ENCODE measurements at regions not wholly inside any gene's neighbourhood (a gene's known extent, or its start where the extent isn't known, plus 50 kb on each side); places are given as distances from the start of the nearest gene placed in this dataset.

DNA sequence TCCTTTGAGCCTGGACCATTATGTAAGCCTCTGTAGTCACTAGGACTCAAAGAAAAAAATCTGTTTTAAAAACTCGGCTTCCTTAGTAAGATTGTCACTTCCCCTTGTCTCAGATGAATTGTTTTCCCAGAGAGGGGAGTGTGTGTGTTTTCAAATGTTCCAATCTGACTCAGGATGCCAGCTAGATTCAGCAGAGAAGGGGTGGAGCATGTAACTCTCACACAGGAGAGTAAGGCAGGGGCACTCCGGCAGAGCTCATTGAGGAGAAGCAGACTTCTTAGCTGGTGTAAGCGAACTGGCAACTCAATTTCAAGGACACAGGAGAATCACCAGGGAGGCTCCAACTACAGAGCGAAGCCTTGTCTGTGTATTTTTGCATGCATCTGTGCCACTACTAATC lies 623.2 kb downstream of the LMO4 start:
- Histone ChIP-seq H3K4me1 (ENCODE audit: insufficient read depth, low read length, severe bottlenecking) (peaks cover 33% of the 10 kb centered on the region), H3K9ac (ENCODE audit: low read length) (no peak overlapping the region), H4K20me1 (ENCODE audit: insufficient read depth, low read length) (no peaks in the 10 kb centered on the region), H3K27ac (ENCODE audit: low read depth, low read length, poor library complexity, severe bottlenecking) (no peak overlapping the region), H2AFZ (ENCODE audit: low read length) (no peak overlapping the region), H3K27me3 (ENCODE audit: insufficient read depth, low read length) (no peaks in the 10 kb centered on the region), H3K4me3 (ENCODE audit: low read depth, low read length, poor library complexity, severe bottlenecking) (no peak overlapping the region), H3K36me3 (ENCODE audit: insufficient read depth, low read length) (no peaks in the 10 kb centered on the region), H3K9me3 (ENCODE audit: low read length) (no peaks in the 10 kb centered on the region), H3K9me2 (ENCODE audit: low read depth, low read length) (no peaks in the 10 kb centered on the region), H3F3A (ENCODE audit: insufficient read depth, low read length) (no peaks in the 10 kb centered on the region), H3K79me2 (ENCODE audit: insufficient read depth, low read length) (no peaks in the 10 kb centered on the region), H3K4me2 (ENCODE audit: low read length) (no peak overlapping the region)
- no peak for TF ChIP-seq EZH2 (IDR thresholded peaks at IDR 0.05; ENCODE audit: borderline replicate concordance, low read length)
- TF ChIP-seq, protein P1, sequence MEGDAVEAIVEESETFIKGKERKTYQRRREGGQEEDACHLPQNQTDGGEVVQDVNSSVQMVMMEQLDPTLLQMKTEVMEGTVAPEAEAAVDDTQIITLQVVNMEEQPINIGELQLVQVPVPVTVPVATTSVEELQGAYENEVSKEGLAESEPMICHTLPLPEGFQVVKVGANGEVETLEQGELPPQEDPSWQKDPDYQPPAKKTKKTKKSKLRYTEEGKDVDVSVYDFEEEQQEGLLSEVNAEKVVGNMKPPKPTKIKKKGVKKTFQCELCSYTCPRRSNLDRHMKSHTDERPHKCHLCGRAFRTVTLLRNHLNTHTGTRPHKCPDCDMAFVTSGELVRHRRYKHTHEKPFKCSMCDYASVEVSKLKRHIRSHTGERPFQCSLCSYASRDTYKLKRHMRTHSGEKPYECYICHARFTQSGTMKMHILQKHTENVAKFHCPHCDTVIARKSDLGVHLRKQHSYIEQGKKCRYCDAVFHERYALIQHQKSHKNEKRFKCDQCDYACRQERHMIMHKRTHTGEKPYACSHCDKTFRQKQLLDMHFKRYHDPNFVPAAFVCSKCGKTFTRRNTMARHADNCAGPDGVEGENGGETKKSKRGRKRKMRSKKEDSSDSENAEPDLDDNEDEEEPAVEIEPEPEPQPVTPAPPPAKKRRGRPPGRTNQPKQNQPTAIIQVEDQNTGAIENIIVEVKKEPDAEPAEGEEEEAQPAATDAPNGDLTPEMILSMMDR (IDR thresholded peaks at IDR 0.05; ENCODE audit: low read length), result no peak

GRCh38 chr1:87953121-87953520 lies 624.4 kb downstream of the LMO4 start:
- H3K4me2 ChIP-seq (ENCODE audit: low read length), result no peak overlapping the region
- H3K79me2 ChIP-seq (ENCODE audit: insufficient read depth, low read length), result no peaks in the 10 kb centered on the region
- no peaks in the 10 kb centered on the region for H3K36me3 ChIP-seq (ENCODE audit: insufficient read depth, low read length)
- H3K9me3 ChIP-seq (ENCODE audit: low read length), result no peaks in the 10 kb centered on the region
- no peaks in the 10 kb centered on the region for H3K27me3 ChIP-seq (ENCODE audit: insufficient read depth, low read length)
- H3F3A ChIP-seq (ENCODE audit: insufficient read depth, low read length), result no peaks in the 10 kb centered on the region
- no peak overlapping the region for H2AFZ ChIP-seq (ENCODE audit: low read length)
- H3K9ac ChIP-seq (ENCODE audit: low read length), result no peak overlapping the region
- no peaks in the 10 kb centered on the region for H3K9me2 ChIP-seq (ENCODE audit: low read depth, low read length)
- H3K27ac ChIP-seq (ENCODE audit: low read depth, low read length, poor library complexity, severe bottlenecking), result no peak overlapping the region
- peaks cover 33% of the 10 kb centered on the region for H3K4me1 ChIP-seq (ENCODE audit: insufficient read depth, low read length, severe bottlenecking)
- H3K4me3 ChIP-seq (ENCODE audit: low read depth, low read length, poor library complexity, severe bottlenecking), result no peak overlapping the region
- TF ChIP-seq, protein P1 (IDR thresholded peaks at IDR 0.05; ENCODE audit: low read length), result no peak
- TF ChIP-seq EZH2 (IDR thresholded peaks at IDR 0.05; ENCODE audit: borderline replicate concordance, low read length), result no peak
- no peaks in the 10 kb centered on the region for H4K20me1 ChIP-seq (ENCODE audit: insufficient read depth, low read length)

DNA sequence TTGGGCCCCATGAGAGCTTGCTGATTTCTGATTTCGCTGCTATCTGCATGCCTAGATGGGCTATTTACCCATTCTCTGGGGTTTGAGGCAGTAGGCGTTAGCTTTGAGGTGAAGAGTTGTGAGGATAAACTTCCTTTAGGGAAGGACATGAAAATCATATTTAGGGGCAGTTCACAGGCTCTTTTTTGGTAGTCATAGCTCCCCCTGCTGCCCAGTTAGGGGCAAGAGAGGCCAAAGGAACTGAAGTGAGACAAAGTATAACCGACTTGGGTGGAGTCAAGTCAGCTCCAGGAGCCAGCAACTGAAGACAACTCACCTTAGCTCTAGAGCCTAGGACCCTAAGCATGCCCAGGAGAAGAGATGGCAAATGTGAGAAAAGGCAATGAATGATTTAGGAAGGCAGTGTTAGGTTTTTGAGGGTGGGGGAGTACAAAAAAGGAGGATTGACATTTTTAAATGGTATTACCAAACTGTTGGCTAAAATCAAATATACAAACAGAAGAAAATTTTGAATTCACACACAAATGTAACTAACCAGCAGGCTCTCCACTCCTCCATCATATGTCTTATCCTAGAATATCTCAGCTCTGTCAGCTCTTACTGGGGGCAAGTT lies 625.2 kb downstream of the LMO4 start:
- TF ChIP-seq, protein P1 (IDR thresholded peaks at IDR 0.05; ENCODE audit: low read length), result peak; percentile 84
- TF ChIP-seq EZH2 (IDR thresholded peaks at IDR 0.05; ENCODE audit: borderline replicate concordance, low read length), result no peak
- no peaks in the 10 kb centered on the region for H3K9me3 ChIP-seq (ENCODE audit: low read length)
- H3K9ac ChIP-seq (ENCODE audit: low read length), result no peak overlapping the region
- no peaks in the 10 kb centered on the region for H3K27me3 ChIP-seq (ENCODE audit: insufficient read depth, low read length)
- no peak overlapping the region for H3K27ac ChIP-seq (ENCODE audit: low read depth, low read length, poor library complexity, severe bottlenecking)
- no peaks in the 10 kb centered on the region for H4K20me1 ChIP-seq (ENCODE audit: insufficient read depth, low read length)
- H3K9me2 ChIP-seq (ENCODE audit: low read depth, low read length), result no peaks in the 10 kb centered on the region
- H3K4me2 ChIP-seq (ENCODE audit: low read length), result no peak overlapping the region
- H3K79me2 ChIP-seq (ENCODE audit: insufficient read depth, low read length), result no peaks in the 10 kb centered on the region
- H3K4me3 ChIP-seq (ENCODE audit: low read depth, low read length, poor library complexity, severe bottlenecking), result no peak overlapping the region
- peaks cover 33% of the 10 kb centered on the region for H3K4me1 ChIP-seq (ENCODE audit: insufficient read depth, low read length, severe bottlenecking)
- H3F3A ChIP-seq (ENCODE audit: insufficient read depth, low read length), result no peaks in the 10 kb centered on the region
- no peak overlapping the region for H2AFZ ChIP-seq (ENCODE audit: low read length)
- no peaks in the 10 kb centered on the region for H3K36me3 ChIP-seq (ENCODE audit: insufficient read depth, low read length)

Measured in OCI-LY1 (cell line).